Breast epithelium (tissue), 3 donors: ENCODE measurements at regions not wholly inside any gene's neighbourhood (a gene's known extent, or its start where the extent isn't known, plus 50 kb on each side); places are given as distances from the start of the nearest gene placed in this dataset.

Source experiments
- POLR2A ChIP-seq: fragments of 450-650 bp; IDR thresholded peaks from one replicate; pipeline ENCODE4 v1.6.1; 2016; ENCODE audit warnings: antibody characterized with exemption, mild to moderate bottlenecking, moderate library complexity
- TF ChIP-seq, protein P1 (sequence below), 3 donors: fragments of 450-650 bp; IDR thresholded peaks; one replicate each; pipeline ENCODE4 v1.5.1; 2016 to 2017; ENCODE audit warnings: antibody characterized with exemption in 3 of 3, mild to moderate bottlenecking in 3 of 3, moderate library complexity in 3 of 3

DNA sequence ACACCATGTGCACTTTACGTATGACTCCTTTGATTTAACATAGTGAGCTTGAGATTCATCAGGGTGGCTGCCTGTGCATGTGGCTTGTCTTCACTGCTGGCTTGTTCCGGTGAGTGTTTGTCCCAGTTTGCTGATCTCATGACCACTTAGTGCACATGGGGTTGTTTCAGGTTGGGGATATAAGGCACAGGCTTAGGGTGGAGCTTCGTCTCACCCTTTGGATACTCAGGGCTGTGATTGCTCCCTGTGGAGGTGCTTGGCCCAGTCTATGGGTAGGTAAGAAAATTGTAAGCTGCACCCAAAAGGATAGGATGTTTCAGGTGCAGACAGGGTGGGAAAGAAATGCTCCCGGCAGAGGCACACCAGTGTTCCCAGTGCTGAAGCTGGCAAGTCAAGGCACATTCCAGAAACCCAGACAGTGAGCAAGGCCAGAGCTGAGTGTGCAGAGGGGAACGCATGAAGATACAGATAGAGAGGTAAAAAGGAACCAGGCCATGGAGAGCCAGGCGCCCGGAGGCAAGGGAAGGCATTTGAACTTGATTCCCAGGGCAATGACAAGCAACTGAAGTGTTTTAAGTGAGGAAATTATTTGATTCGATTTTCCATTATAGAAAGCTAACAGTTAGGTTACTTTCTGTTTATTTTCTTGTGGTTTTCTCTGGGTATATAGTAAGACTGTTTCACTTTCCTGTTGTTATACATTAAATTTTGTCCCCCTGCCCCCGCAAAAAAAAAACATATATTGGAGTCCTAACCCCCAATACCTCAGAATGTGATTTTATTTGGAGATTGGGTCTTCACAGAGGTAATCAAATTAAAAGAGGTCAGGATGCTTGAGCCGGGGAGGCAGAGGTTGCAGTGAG, 289.8 kb upstream of the KLF6 start:
- no peak for TF ChIP-seq POLR2A
- TF ChIP-seq, protein P1, sequence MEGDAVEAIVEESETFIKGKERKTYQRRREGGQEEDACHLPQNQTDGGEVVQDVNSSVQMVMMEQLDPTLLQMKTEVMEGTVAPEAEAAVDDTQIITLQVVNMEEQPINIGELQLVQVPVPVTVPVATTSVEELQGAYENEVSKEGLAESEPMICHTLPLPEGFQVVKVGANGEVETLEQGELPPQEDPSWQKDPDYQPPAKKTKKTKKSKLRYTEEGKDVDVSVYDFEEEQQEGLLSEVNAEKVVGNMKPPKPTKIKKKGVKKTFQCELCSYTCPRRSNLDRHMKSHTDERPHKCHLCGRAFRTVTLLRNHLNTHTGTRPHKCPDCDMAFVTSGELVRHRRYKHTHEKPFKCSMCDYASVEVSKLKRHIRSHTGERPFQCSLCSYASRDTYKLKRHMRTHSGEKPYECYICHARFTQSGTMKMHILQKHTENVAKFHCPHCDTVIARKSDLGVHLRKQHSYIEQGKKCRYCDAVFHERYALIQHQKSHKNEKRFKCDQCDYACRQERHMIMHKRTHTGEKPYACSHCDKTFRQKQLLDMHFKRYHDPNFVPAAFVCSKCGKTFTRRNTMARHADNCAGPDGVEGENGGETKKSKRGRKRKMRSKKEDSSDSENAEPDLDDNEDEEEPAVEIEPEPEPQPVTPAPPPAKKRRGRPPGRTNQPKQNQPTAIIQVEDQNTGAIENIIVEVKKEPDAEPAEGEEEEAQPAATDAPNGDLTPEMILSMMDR (IDR thresholded peaks at IDR 0.05) = no peak
